ENCODE measurements at regions not wholly inside any gene's neighbourhood (a gene's known extent, or its start where the extent isn't known, plus 50 kb on each side); places are given as distances from the start of the nearest gene placed in this dataset.
"Not testable (repeated sequence)": the region's sequence is repeated elsewhere in the genome, so short reads cannot be mapped to it uniquely, and the experiment has no call there.

DNA sequence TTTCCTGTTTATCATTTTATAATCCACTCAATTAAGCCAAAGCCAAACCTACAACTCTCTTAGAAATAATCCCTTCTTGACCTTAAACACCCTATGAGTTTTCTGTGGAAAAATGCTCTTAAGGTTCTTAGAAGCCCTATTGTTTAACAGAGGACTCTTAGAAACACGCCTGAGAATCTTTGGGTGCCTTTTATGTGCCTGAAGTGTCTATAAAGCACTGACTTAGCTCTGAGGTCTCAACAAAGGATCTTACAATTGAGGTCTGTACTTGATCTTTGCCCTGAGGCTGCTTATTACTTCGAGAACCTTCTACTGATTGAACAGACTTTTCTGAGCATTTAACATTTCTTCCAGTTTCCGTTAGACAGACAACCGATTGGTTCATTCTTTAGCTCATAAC, 353.3 kb upstream of the SORCS1 start:
- no peak for DNase-seq
- H3K36me3 ChIP-seq (ENCODE audit: control insufficient read depth, insufficient read depth, low read length): no peaks in the 10 kb centered on the region
- intact Hi-C loops (cut with micrococcal nuclease; ENCODE audit: unreplicated experiment): no loop called here
- ChIA-PET CTCF (no interaction called here), POLR2A (no interaction called here)
- no peaks in the 10 kb centered on the region for H3K9me3 ChIP-seq
- no TSS peak for BruUV-seq (replicated peaks)
- Mint-ChIP-seq H3K4me1 (ENCODE audit: low read depth, unreplicated experiment) (no peaks in the 10 kb centered on the region), H3K9me3 (ENCODE audit: unreplicated experiment) (no peaks in the 10 kb centered on the region), H3K4me3 (ENCODE audit: unreplicated experiment) (no peak overlapping the region), H3K27me3 (ENCODE audit: insufficient read depth, unreplicated experiment) (no peaks in the 10 kb centered on the region), H3K36me3 (ENCODE audit: insufficient read depth, unreplicated experiment) (no peaks in the 10 kb centered on the region), H3K27ac (ENCODE audit: unreplicated experiment) (no peak overlapping the region)
- no peak overlapping the region for H3K4me3 ChIP-seq (ENCODE audit: low read depth, low read length)
- TF ChIP-seq, protein P1, sequence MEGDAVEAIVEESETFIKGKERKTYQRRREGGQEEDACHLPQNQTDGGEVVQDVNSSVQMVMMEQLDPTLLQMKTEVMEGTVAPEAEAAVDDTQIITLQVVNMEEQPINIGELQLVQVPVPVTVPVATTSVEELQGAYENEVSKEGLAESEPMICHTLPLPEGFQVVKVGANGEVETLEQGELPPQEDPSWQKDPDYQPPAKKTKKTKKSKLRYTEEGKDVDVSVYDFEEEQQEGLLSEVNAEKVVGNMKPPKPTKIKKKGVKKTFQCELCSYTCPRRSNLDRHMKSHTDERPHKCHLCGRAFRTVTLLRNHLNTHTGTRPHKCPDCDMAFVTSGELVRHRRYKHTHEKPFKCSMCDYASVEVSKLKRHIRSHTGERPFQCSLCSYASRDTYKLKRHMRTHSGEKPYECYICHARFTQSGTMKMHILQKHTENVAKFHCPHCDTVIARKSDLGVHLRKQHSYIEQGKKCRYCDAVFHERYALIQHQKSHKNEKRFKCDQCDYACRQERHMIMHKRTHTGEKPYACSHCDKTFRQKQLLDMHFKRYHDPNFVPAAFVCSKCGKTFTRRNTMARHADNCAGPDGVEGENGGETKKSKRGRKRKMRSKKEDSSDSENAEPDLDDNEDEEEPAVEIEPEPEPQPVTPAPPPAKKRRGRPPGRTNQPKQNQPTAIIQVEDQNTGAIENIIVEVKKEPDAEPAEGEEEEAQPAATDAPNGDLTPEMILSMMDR (IDR thresholded peaks at IDR 0.05; ENCODE audit: insufficient read depth in 1 of 2, low read depth in 1 of 2, low read length in 1 of 2, severe bottlenecking in 1 of 2, unreplicated experiment in 1 of 2): no peak
- H3K4me1 ChIP-seq: no peaks in the 10 kb centered on the region
- H3K27me3 ChIP-seq (replicated peaks; ENCODE audit: control insufficient read depth, insufficient read depth, low read length): no peaks in the 10 kb centered on the region

DNA sequence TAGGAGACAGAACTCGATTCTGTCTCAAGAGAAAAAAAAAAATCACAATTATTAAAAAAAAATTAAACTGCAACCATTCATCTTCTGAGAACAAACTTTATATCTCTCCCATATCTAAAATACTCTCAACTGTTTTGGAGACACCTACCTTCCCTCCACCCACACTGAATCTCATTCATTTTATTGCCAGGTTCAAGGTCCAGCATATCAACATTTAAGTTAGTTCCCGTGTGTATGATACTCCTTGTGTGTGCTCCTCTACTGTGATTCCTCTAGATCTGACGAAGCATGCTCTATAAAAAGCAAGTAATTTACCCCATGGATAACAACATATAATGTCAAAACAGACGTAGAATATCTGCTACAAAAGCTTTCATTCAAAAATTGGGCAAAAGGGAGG, 351.8 kb upstream of the SORCS1 start:
- POLR2A ChIA-PET: no interaction called here
- DNase-seq: no peak
- Histone ChIP-seq H3K36me3 (ENCODE audit: control insufficient read depth, insufficient read depth, low read length) (no peaks in the 10 kb centered on the region), H3K9me3 (no peaks in the 10 kb centered on the region), H3K27me3 (replicated peaks; ENCODE audit: control insufficient read depth, insufficient read depth, low read length) (no peaks in the 10 kb centered on the region), H3K4me1 (no peaks in the 10 kb centered on the region), H3K4me3 (ENCODE audit: low read depth, low read length) (no peak overlapping the region)
- no peaks in the 10 kb centered on the region for H3K4me1 Mint-ChIP-seq (ENCODE audit: low read depth, unreplicated experiment)
- H3K27me3 Mint-ChIP-seq (ENCODE audit: insufficient read depth, unreplicated experiment): no peaks in the 10 kb centered on the region
- CTCF ChIA-PET: no interaction called here
- intact Hi-C loops (cut with micrococcal nuclease; ENCODE audit: unreplicated experiment): no loop called here
- no peaks in the 10 kb centered on the region for H3K36me3 Mint-ChIP-seq (ENCODE audit: insufficient read depth, unreplicated experiment)
- BruUV-seq (replicated peaks): no TSS peak
- TF ChIP-seq, protein P1 (IDR thresholded peaks at IDR 0.05; ENCODE audit: insufficient read depth in 1 of 2, low read depth in 1 of 2, low read length in 1 of 2, severe bottlenecking in 1 of 2, unreplicated experiment in 1 of 2): no peak
- H3K27ac Mint-ChIP-seq (ENCODE audit: unreplicated experiment): no peak overlapping the region
- no peaks in the 10 kb centered on the region for H3K9me3 Mint-ChIP-seq (ENCODE audit: unreplicated experiment)
- H3K4me3 Mint-ChIP-seq (ENCODE audit: unreplicated experiment): no peak overlapping the region

DNA sequence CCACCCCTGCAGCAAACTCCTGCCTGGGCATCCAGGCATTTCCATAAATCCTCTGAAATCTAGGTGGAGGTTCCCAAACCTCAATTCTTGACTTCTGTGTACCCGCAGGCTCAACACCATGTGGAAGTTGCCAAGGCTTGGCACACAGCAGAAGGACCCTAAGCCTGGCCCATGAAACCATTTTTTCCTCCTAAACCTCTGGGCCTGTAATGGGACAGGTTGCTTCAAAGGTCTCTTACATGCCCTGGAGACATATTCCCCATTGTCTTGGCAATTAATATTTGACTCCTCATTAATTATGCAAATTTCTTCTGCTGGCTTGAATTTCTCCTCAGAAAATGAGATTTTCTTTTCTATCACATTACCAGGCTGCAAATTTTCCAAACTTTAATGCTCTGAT, 339.5 kb upstream of the SORCS1 start:
- POLR2A ChIA-PET; H3K36me3 Mint-ChIP-seq (ENCODE audit: insufficient read depth, unreplicated experiment); H3K27me3 Mint-ChIP-seq (ENCODE audit: insufficient read depth, unreplicated experiment); DNase-seq; CTCF ChIA-PET; intact Hi-C loops (cut with micrococcal nuclease; ENCODE audit: unreplicated experiment); H3K27me3 ChIP-seq (replicated peaks; ENCODE audit: control insufficient read depth, insufficient read depth, low read length); H3K4me1 ChIP-seq; H3K4me3 Mint-ChIP-seq (ENCODE audit: unreplicated experiment); H3K4me1 Mint-ChIP-seq (ENCODE audit: low read depth, unreplicated experiment); H3K4me3 ChIP-seq (ENCODE audit: low read depth, low read length); BruUV-seq (replicated peaks); H3K9me3 ChIP-seq; H3K27ac Mint-ChIP-seq (ENCODE audit: unreplicated experiment); H3K36me3 ChIP-seq (ENCODE audit: control insufficient read depth, insufficient read depth, low read length): not testable (repeated sequence)
- H3K9me3 Mint-ChIP-seq (ENCODE audit: unreplicated experiment): peaks cover 11% of the 10 kb centered on the region
